NT2/D1 (cell line): ENCODE measurements at regions not wholly inside any gene's neighbourhood (a gene's known extent, or its start where the extent isn't known, plus 50 kb on each side); places are given as distances from the start of the nearest gene placed in this dataset.

ENCODE experiments used
- SUZ12 ChIP-seq: IDR thresholded peaks from 2 replicates; pipeline ENCODE4 v1.6.1; 2011; ENCODE audit not compliant: insufficient read length, insufficient read depth; ENCODE audit errors: extremely low read depth
- YY1 ChIP-seq: IDR thresholded peaks from 2 replicates; pipeline ENCODE4 v1.6.1; 2011; ENCODE audit not compliant: insufficient read length, insufficient read depth
- ZNF274 ChIP-seq: IDR thresholded peaks from 2 replicates; pipeline ENCODE4 v1.6.1; 2011; ENCODE audit warnings: mild to moderate bottlenecking, low read depth, low read length

DNA sequence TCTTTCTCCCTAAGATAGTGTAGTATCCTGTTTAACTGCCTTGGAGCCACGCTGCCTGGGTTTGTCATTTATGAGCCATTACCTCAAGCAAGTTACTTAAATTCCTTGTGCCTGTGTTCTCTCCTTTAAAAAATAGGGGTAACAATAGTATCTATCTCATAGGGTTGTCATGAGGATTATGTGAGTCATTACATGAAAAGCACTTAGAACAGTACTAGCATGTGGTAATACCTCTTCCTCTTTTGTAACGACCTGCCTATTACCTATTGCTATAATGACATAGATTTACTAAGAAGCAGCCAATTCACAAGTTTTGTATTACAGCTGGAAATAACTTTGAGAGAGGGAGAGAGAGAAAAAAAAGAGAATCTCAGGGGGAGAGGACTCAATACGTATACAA, 834.7 kb downstream of the RAPGEF2 start:
- no peak for TF ChIP-seq YY1
- TF ChIP-seq ZNF274: no peak
- TF ChIP-seq SUZ12: no peak
